ENCODE measurements at regions not wholly inside any gene's neighbourhood (a gene's known extent, or its start where the extent isn't known, plus 50 kb on each side); places are given as distances from the start of the nearest gene placed in this dataset.

DNA sequence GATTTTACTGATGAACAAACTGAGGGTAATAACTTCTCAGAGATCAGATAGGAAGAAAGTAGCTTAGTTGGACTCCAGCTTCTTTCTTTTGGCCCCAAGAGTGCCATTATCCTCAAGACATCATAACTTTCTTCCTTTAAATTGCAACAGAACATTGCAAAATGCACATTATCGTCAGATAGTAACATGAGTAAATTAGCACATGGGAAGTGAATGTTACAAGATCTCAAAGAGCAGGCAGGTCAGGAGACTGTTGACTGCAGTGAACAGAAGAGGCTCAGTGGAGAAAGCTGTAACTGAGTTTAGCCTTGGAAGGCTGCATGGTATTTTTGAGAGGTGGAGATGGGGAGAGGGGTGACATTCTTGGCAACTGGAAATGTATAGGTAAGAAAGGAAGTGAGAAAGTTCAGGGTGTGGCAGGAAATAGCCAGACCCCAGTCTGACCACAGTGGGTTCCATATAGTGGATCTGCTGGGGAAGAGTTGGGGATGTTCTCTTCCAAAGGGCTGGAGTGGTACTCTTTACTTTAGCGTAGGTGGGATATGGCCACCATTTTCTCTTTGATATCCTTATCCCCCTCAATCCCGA is 307.7 kb downstream of the RPLP1 start:
- no peaks in the 10 kb centered on the region for H3K36me3 Mint-ChIP-seq (ENCODE audit: insufficient read depth, unreplicated experiment)
- no peaks in the 10 kb centered on the region for H3K9me3 Mint-ChIP-seq (ENCODE audit: unreplicated experiment)
- no peaks in the 10 kb centered on the region for H3K27me3 Mint-ChIP-seq (ENCODE audit: insufficient read depth, unreplicated experiment)
- peak overlapping the region; percentile 13 for H3K4me3 Mint-ChIP-seq (ENCODE audit: unreplicated experiment)
- peak; percentile 66 for DNase-seq (ENCODE audit: unreplicated experiment)
- peaks cover 23% of the 10 kb centered on the region for H3K4me1 Mint-ChIP-seq (ENCODE audit: insufficient read depth, unreplicated experiment)
- TF ChIP-seq, protein P1, sequence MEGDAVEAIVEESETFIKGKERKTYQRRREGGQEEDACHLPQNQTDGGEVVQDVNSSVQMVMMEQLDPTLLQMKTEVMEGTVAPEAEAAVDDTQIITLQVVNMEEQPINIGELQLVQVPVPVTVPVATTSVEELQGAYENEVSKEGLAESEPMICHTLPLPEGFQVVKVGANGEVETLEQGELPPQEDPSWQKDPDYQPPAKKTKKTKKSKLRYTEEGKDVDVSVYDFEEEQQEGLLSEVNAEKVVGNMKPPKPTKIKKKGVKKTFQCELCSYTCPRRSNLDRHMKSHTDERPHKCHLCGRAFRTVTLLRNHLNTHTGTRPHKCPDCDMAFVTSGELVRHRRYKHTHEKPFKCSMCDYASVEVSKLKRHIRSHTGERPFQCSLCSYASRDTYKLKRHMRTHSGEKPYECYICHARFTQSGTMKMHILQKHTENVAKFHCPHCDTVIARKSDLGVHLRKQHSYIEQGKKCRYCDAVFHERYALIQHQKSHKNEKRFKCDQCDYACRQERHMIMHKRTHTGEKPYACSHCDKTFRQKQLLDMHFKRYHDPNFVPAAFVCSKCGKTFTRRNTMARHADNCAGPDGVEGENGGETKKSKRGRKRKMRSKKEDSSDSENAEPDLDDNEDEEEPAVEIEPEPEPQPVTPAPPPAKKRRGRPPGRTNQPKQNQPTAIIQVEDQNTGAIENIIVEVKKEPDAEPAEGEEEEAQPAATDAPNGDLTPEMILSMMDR (IDR thresholded peaks at IDR 0.05; ENCODE audit: unreplicated experiment): no peak
- intact Hi-C loops (cut with micrococcal nuclease): loop anchor here (2.0 kb wide), 1 partner anchor 336 kb away; the partner anchor contains the start of gene TLE3
- ChIA-PET POLR2A (interaction anchor here (0.7 to 1.2 kb wide), 3 partner anchors 12 to 336 kb away, joined by 3 to 5 read pairs (median 3); no protein-coding TSS in a partner anchor), CTCF (interaction anchor here (0.7 kb wide), 1 partner anchor 260 kb away, joined by 3 read pairs; no protein-coding TSS in a partner anchor)
- peak overlapping the region; percentile 73 for H3K27ac Mint-ChIP-seq (ENCODE audit: low read depth, unreplicated experiment)
- no TSS peak for BruUV-seq (replicated peaks)

DNA sequence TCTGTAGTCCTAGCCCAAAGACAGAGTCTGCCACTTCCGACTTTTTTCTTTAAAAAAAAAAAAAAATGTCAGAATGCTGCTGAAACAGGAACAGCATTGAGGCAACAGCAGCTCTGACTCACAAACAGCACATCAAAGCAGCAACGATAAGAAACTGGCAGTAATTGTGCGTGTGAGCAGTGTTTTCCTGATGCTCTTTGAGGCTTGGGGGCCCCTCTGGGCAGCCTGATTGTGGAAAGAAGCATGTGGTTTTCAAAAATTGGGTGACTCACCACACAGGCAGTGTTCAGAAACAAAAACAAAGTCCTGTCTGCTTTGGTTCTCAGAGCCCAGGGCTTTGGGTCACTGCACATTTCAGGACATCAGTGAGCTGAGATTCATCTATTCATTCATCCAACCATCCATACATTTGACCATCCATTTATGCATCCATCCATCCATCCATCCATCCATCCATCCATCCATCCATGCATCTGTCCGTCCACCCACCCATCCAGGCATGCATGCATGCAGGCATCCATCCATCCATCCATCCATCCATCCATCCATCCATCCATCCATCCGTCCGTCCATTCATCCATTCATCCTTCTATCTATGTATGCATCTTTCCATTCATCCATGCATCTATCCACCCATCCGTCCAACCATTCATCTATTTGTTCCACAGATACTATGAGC is 308.4 kb downstream of the RPLP1 start:
- Mint-ChIP-seq H3K27ac (ENCODE audit: low read depth, unreplicated experiment) (peak overlapping the region; percentile 73), H3K4me3 (ENCODE audit: unreplicated experiment) (no peak overlapping the region), H3K27me3 (ENCODE audit: insufficient read depth, unreplicated experiment) (no peaks in the 10 kb centered on the region), H3K9me3 (ENCODE audit: unreplicated experiment) (no peaks in the 10 kb centered on the region), H3K36me3 (ENCODE audit: insufficient read depth, unreplicated experiment) (no peaks in the 10 kb centered on the region), H3K4me1 (ENCODE audit: insufficient read depth, unreplicated experiment) (peaks cover 23% of the 10 kb centered on the region)
- intact Hi-C loops (cut with micrococcal nuclease): loop anchor here (2.0 kb wide), 1 partner anchor 336 kb away; the partner anchor contains the start of gene TLE3
- POLR2A ChIA-PET: interaction anchor here (0.7 kb wide), 1 partner anchor 95 kb away, joined by 3 read pairs; no protein-coding TSS in a partner anchor
- peak; percentile 97 for DNase-seq (ENCODE audit: unreplicated experiment)
- TF ChIP-seq, protein P1 (IDR thresholded peaks at IDR 0.05; ENCODE audit: unreplicated experiment): no peak
- CTCF ChIA-PET: interaction anchor here (0.7 kb wide), 1 partner anchor 261 kb away, joined by 3 read pairs; no protein-coding TSS in a partner anchor
- BruUV-seq (replicated peaks): no TSS peak

DNA sequence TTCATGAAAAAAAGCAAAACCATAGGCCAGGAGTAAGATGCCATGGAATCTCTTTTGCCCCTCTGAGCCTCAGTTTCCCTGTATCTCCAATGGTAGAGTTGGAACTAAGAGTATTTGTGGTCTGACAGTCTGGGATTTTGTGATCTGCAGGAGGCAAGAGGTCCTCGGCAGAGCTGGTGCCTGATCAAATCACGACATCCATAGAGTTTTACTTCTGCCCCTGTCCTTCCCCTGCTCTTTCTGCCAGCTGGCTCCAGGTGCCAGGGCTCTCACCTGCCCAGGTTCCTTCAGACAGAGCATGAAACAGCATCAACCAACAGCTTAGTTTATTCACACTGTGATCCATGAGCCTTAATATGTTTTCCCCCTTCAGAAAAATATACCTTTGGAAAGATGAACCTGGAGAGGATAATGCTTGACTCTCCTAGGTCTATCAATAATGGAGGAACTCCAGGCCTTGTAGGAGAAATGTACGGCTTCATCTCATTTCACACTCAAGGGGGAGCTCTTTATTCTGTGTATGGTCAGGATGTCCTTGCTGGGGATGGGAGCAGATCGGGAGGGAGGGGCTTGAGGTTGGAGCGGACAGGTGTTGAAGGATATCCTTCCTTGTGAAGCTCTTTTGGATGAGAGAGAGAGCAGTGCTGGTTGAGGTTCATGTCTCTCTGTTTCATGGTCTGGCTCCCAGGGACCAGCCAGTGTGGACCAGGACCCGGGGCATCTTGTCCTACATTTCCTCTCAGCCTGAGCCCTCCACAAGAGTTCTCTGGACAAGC is 309.9 kb downstream of the RPLP1 start:
- intact Hi-C loops (cut with micrococcal nuclease): no loop called here
- CTCF ChIA-PET: interaction anchor here (1.1 kb wide), 1 partner anchor 9 kb away, joined by 4 read pairs; no protein-coding TSS in a partner anchor
- Mint-ChIP-seq H3K4me3 (ENCODE audit: unreplicated experiment) (no peak overlapping the region), H3K27me3 (ENCODE audit: insufficient read depth, unreplicated experiment) (no peaks in the 10 kb centered on the region), H3K9me3 (ENCODE audit: unreplicated experiment) (no peaks in the 10 kb centered on the region), H3K36me3 (ENCODE audit: insufficient read depth, unreplicated experiment) (no peaks in the 10 kb centered on the region), H3K27ac (ENCODE audit: low read depth, unreplicated experiment) (no peak overlapping the region), H3K4me1 (ENCODE audit: insufficient read depth, unreplicated experiment) (peaks cover 23% of the 10 kb centered on the region)
- DNase-seq (ENCODE audit: unreplicated experiment): peak; percentile 24
- TF ChIP-seq, protein P1 (IDR thresholded peaks at IDR 0.05; ENCODE audit: unreplicated experiment): no peak
- POLR2A ChIA-PET: interaction anchor here (0.6 kb wide), 2 partner anchors 29 to 115 kb away, joined by 3 read pairs; no protein-coding TSS in a partner anchor
- BruUV-seq (replicated peaks): no TSS peak

DNA sequence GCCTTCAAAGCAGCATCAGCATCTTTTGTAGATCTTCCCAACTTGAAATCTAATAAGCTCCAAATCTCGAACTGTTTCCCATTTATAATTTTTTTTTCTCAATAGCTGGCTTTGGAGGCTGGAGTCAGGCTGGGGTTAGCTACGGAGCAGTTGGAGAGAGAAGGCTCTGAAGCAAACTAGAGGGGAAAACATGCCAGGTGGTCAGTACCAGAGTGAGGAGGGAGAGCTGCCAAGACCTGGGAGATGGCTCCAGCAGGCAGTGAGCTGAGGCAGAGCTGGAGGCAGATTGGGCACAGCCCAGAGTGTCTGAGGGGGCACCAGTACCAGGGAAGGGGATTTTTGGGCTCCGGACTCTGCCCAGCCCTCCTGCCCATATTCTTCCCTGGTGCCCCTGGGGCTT is 311.2 kb downstream of the RPLP1 start:
- intact Hi-C loops (cut with micrococcal nuclease): no loop called here
- H3K27me3 Mint-ChIP-seq (ENCODE audit: insufficient read depth, unreplicated experiment): no peaks in the 10 kb centered on the region
- no peak for DNase-seq (ENCODE audit: unreplicated experiment)
- CTCF ChIA-PET: interaction anchor here (0.6 to 1.2 kb wide), 5 partner anchors 13 to 643 kb away, joined by 3 to 4 read pairs (median 3); no protein-coding TSS in a partner anchor
- POLR2A ChIA-PET: no interaction called here
- H3K27ac Mint-ChIP-seq (ENCODE audit: low read depth, unreplicated experiment): no peak overlapping the region
- BruUV-seq (replicated peaks): no TSS peak
- no peaks in the 10 kb centered on the region for H3K9me3 Mint-ChIP-seq (ENCODE audit: unreplicated experiment)
- no peaks in the 10 kb centered on the region for H3K36me3 Mint-ChIP-seq (ENCODE audit: insufficient read depth, unreplicated experiment)
- H3K4me3 Mint-ChIP-seq (ENCODE audit: unreplicated experiment): no peak overlapping the region
- H3K4me1 Mint-ChIP-seq (ENCODE audit: insufficient read depth, unreplicated experiment): peaks cover 23% of the 10 kb centered on the region
- TF ChIP-seq, protein P1 (IDR thresholded peaks at IDR 0.05; ENCODE audit: unreplicated experiment): no peak
